Osteoblast (primary cell): ENCODE measurements at regions not wholly inside any gene's neighbourhood (a gene's known extent, or its start where the extent isn't known, plus 50 kb on each side); places are given as distances from the start of the nearest gene placed in this dataset.

ENCODE experiments used
- DNase-seq: peaks from one replicate; pipeline ENCODE4 v3.0.0; 2011; ENCODE audit warnings: low spot score, mixed read lengths; ENCODE audit not compliant: insufficient read length; ENCODE audit errors: missing footprints
- H2AFZ ChIP-seq: 2 replicates; pipeline ENCODE4 v1.6.0; 2011; ENCODE audit warnings: mild to moderate bottlenecking, low read length
- H3K27ac ChIP-seq: 2 replicates; pipeline ENCODE4 v1.5.1; 2011; ENCODE audit warnings: mild to moderate bottlenecking, low read depth, low read length, moderate library complexity
- H3K27me3 ChIP-seq: 2 replicates; pipeline ENCODE4 v1.6.0; 2012; ENCODE audit warnings: mild to moderate bottlenecking, control low read depth, inconsistent platforms, low read length, moderate library complexity; ENCODE audit not compliant: insufficient read depth
- H3K36me3 ChIP-seq: 2 replicates; pipeline ENCODE4 v1.5.1; 2011; ENCODE audit warnings: mild to moderate bottlenecking, low read length, control low read depth, moderate library complexity; ENCODE audit not compliant: insufficient read depth
- H3K4me1 ChIP-seq: 2 replicates; pipeline ENCODE4 v1.5.1; 2011; ENCODE audit warnings: mild to moderate bottlenecking, low read length, control low read depth, moderate library complexity; ENCODE audit not compliant: insufficient read depth
- H3K4me2 ChIP-seq: 2 replicates; pipeline ENCODE4 v1.6.0; 2011; ENCODE audit warnings: mild to moderate bottlenecking, low read length; ENCODE audit not compliant: insufficient read depth
- H3K4me3 ChIP-seq: fragments of 200-600 bp; sonication (generic); 3 replicates; pipeline ENCODE4 v1.5.1; 2012; ENCODE audit warnings: mild to moderate bottlenecking, low read length, inconsistent platforms; ENCODE audit not compliant: insufficient read depth
- H3K79me2 ChIP-seq: 2 replicates; pipeline ENCODE4 v1.6.0; 2012; ENCODE audit warnings: mild to moderate bottlenecking, low read length, control low read depth, inconsistent platforms; ENCODE audit not compliant: insufficient read depth
- H3K9me3 ChIP-seq: 2 replicates; pipeline ENCODE4 v1.5.1; 2011; ENCODE audit warnings: low read depth, low read length, control low read depth
- H4K20me1 ChIP-seq: 2 replicates; pipeline ENCODE4 v1.6.0; 2012; ENCODE audit warnings: mild to moderate bottlenecking, low read length, control low read depth; ENCODE audit not compliant: insufficient read depth
- TF ChIP-seq, protein P1 (sequence below): IDR thresholded peaks from 2 replicates; pipeline ENCODE4 v1.5.1; 2011; ENCODE audit warnings: mild to moderate bottlenecking, low read depth, low read length, moderate library complexity; ENCODE audit errors: extremely low read depth

- Histone ChIP-seq H3K9me3 (no peaks in the 10 kb centered on the region), H3K27ac (no peak overlapping the region), H3K4me3 (no peak overlapping the region), H3K36me3 (no peaks in the 10 kb centered on the region), H2AFZ (no peak overlapping the region), H4K20me1 (no peaks in the 10 kb centered on the region), H3K79me2 (no peaks in the 10 kb centered on the region), H3K4me1 (no peaks in the 10 kb centered on the region), H3K4me2 (no peak overlapping the region), H3K27me3 (no peaks in the 10 kb centered on the region)
- TF ChIP-seq, protein P1, sequence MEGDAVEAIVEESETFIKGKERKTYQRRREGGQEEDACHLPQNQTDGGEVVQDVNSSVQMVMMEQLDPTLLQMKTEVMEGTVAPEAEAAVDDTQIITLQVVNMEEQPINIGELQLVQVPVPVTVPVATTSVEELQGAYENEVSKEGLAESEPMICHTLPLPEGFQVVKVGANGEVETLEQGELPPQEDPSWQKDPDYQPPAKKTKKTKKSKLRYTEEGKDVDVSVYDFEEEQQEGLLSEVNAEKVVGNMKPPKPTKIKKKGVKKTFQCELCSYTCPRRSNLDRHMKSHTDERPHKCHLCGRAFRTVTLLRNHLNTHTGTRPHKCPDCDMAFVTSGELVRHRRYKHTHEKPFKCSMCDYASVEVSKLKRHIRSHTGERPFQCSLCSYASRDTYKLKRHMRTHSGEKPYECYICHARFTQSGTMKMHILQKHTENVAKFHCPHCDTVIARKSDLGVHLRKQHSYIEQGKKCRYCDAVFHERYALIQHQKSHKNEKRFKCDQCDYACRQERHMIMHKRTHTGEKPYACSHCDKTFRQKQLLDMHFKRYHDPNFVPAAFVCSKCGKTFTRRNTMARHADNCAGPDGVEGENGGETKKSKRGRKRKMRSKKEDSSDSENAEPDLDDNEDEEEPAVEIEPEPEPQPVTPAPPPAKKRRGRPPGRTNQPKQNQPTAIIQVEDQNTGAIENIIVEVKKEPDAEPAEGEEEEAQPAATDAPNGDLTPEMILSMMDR = no peak
- no peak for DNase-seq
These were observed 768.6 kb upstream of the C9orf72 start for GRCh38 chr9:28341913-28342312.

DNA sequence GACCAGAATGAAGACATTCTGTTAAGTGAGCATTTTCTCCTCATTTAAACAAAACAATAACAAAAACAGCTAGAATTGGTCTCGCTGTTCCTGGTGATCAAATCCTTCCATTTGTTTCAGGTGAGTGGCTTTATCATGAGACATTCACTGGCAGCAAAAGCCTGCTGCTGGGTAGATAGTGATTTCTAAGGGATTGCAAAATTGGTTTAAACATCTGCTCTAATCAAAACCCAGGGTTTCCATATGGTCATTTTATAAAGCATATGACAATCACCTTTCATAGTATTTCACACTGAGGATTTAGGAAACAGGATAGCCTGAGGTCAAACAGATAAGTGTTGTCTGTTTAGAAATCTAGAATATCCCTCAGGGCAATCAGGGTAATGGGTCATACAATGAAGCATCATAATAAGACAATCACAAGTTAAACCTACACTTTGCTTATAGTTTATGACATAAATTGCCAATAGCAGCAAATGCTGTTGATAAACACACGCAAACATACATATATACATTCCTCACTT, 769.6 kb upstream of the C9orf72 start:
- Histone ChIP-seq H3K27me3 (no peaks in the 10 kb centered on the region), H3K36me3 (no peaks in the 10 kb centered on the region), H4K20me1 (no peaks in the 10 kb centered on the region), H3K4me1 (no peaks in the 10 kb centered on the region), H3K27ac (no peak overlapping the region), H3K79me2 (no peaks in the 10 kb centered on the region), H2AFZ (no peak overlapping the region), H3K4me3 (no peak overlapping the region), H3K4me2 (no peak overlapping the region), H3K9me3 (no peaks in the 10 kb centered on the region)
- no peak for DNase-seq
- TF ChIP-seq, protein P1 = no peak

GRCh38 chr9:28363151-28363562, 789.9 kb upstream of the C9orf72 start:
- H3K79me2 ChIP-seq = no peaks in the 10 kb centered on the region
- no peak overlapping the region for H3K4me3 ChIP-seq
- H3K36me3 ChIP-seq = no peaks in the 10 kb centered on the region
- no peak overlapping the region for H3K4me2 ChIP-seq
- no peak overlapping the region for H3K27ac ChIP-seq
- TF ChIP-seq, protein P1 = no peak
- H3K27me3 ChIP-seq = no peaks in the 10 kb centered on the region
- DNase-seq = no peak
- H3K4me1 ChIP-seq = no peaks in the 10 kb centered on the region
- H3K9me3 ChIP-seq = no peaks in the 10 kb centered on the region
- H4K20me1 ChIP-seq = no peaks in the 10 kb centered on the region
- no peak overlapping the region for H2AFZ ChIP-seq

GRCh38 chr9:28365020-28365640, 791.8 kb upstream of the C9orf72 start:
- Histone ChIP-seq H3K79me2 (no peaks in the 10 kb centered on the region), H3K27ac (no peak overlapping the region), H3K4me1 (no peaks in the 10 kb centered on the region), H3K4me2 (no peak overlapping the region), H2AFZ (no peak overlapping the region), H3K36me3 (no peaks in the 10 kb centered on the region), H4K20me1 (no peaks in the 10 kb centered on the region), H3K27me3 (no peaks in the 10 kb centered on the region), H3K9me3 (peaks cover 2% of the 10 kb centered on the region), H3K4me3 (no peak overlapping the region)
- no peak for DNase-seq
- TF ChIP-seq, protein P1 = no peak
